DMS79 treated with DMSO at 0.1 percent for 48 hours (cell line): ENCODE measurements at regions not wholly inside any gene's neighbourhood (a gene's known extent, or its start where the extent isn't known, plus 50 kb on each side); places are given as distances from the start of the nearest gene placed in this dataset.
"Not testable (repeated sequence)": the region's sequence is repeated elsewhere in the genome, so short reads cannot be mapped to it uniquely, and the experiment has no call there.

ENCODE experiments used
- DNase-seq: peaks from one replicate; lab custom pipeline; 2025; lab: John Stamatoyannopoulos, UW

DNA sequence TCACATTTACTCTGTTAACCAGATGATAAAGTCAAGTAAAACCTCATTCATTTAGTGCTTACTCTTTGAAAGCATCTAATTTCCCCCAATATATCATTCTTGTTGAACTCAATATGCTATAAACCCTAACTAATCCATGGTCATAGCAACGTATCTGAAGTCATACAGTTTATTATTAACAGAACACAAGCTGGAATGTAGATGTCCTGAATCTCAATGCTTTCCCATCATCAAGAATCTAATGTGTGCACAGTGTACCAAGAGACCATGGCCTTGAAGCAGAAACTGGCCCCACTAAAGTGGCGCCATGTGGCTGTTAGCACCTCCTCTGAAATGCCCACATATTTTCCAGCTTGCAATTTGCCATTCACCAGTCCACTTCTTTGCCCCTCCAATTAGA is 245.8 kb downstream of the SOX9 start:
- no peak for DNase-seq

DNA sequence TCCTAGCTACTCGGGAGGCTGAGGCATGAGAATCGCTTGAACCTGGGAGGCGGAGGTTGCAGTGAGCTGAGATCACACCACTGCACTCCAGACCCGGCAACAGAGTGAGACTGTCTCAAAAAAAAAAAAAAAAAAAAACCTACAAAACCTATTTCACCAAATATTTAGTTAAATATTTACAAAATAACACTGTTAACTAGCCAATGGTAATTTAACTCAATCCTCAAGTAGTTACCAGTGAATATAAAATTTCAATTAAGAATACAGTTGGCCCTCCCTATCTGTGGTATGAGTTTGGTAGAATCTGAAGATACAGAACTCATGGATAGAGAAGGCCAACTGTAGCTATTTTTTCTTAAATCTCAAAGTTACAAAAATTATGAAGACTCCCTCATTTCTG is 247.4 kb downstream of the SOX9 start:
- DNase-seq, result no peak

DNA sequence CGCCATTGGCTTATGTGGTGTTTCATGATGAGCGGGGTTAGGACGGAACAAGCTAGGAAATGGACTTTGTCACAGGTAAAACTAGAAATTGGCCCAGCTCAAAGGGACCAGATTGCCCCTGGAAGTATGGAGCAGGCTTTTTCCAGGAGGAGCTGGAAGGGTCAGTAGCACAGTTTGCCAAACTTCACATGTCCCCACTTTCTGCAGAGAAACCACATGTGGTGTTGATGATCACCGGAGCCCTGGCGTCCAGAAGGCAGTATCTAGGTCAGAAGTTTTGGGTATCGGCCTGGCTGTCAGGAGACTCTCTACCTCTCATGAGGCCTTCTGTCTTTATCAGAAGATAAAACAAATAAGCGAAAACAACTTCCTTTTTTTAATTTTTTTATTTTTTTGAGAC is 248.5 kb downstream of the SOX9 start:
- no peak for DNase-seq

DNA sequence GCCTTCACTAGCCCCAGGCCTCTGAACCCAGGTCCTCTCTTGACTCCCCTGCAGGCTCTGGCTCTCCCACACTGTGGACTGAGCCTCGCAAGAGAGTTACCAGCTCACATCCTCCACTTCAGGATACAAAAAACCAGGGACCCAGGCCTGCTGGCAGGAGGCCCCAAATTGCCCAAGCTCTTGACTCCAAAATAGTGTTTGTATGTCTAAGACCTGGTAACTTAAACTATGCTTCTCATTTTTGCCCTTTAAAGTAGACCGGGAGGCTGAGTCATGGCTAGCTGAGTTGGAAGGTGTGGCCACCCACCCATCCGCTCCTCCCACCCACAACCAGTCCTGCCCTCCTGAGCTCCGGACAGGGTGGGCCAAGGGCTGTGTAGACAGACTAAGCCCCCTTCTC is 250.0 kb downstream of the SOX9 start:
- no peak for DNase-seq

DNA sequence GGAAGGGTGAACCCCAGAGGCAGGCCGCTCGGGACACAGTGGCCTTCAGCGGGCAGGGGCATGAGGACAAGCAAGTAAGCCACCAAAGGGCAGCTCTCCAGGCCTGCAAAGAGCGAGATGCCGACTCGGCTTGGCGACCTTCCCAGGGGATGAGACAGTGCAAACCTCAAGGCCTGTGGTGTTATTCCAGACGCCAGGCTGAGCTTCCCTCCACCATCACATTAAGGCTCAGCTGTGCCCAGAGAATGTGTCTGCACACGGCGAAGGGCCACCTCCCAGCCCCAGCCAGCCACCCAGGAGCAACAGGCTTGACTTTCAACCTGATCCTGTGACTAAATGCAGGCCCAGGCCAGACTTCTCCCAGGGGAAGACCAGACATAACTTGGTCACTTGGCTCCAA is 251.4 kb downstream of the SOX9 start:
- DNase-seq, result no peak

DNA sequence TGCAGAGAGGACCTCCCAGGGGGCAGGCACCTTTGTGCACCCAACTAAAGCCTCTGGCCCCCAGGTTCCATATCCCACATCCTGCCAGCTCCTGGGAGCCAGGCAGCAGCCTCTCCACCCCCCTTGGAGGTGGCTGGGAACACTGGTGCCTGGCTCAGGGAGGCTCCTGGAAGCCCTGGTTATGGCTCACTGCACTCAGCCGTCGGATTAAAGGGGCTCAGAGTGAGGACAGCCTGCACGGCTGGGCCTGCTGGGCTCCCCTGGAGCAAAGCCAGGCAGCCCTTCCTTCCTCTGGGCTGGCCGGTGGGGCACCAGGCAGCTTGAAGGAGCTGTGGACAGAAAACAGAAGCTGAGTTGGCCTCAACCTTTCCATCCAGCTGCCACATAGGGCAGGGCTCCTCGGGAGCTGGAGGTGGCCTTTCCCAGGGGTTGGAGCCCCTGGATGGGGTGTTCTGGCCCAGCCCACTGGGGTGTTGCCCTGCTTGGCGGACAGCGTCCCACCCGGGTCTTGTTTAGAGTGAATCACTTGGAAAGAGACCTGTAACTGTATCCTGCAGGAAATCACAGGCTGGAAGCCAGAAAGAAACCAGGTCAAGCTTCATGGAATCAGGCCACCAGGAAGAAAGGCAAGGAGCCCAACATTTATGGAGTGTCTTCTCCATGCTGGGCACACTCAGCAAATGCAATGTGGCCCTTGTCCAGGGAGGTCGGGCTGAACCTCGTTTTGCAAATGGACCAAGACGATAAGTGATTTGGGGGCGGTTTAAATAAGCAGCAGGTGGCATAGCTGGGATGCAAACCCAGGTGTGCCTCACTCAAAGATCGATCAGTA is 253.3 kb downstream of the SOX9 start:
- DNase-seq, result peak; percentile 5

DNA sequence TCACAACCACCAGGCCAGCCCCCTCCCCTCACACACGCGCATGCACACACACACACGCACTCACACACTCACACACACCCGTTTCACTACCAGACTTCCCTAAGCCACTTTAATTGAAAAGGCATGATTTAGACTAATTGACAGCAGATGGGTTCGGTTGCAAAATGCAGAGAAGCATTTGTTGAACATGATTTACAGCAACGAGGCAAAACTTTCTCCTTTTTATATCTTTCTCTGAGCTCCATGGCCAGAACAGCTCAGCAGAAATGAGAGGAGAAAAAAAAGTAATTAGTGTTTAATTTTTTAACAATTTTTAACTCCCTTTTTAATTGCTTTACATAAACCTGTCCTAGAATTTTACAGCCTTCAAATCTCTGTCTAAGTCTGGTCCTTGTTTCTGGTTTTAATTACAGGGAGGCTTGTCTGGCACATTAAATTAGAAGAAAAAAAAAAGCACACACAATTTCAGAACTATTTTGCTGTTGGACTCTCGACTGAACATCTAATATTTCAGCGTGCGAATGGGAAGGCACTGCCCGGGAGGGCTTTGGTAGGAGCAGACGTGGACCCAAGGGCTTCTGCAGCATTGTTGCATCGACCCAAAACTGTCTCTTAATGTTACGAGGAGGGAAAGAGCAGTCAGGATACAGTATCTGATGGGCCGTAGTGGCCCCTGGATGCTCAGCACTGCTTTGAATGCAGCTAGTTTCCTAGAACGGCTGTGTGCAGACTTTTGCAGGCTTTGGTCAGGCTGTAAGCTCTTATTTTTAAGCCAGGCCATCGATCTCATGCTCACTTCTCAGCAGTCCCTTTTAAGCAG is 255.9 kb downstream of the SOX9 start:
- no peak for DNase-seq

DNA sequence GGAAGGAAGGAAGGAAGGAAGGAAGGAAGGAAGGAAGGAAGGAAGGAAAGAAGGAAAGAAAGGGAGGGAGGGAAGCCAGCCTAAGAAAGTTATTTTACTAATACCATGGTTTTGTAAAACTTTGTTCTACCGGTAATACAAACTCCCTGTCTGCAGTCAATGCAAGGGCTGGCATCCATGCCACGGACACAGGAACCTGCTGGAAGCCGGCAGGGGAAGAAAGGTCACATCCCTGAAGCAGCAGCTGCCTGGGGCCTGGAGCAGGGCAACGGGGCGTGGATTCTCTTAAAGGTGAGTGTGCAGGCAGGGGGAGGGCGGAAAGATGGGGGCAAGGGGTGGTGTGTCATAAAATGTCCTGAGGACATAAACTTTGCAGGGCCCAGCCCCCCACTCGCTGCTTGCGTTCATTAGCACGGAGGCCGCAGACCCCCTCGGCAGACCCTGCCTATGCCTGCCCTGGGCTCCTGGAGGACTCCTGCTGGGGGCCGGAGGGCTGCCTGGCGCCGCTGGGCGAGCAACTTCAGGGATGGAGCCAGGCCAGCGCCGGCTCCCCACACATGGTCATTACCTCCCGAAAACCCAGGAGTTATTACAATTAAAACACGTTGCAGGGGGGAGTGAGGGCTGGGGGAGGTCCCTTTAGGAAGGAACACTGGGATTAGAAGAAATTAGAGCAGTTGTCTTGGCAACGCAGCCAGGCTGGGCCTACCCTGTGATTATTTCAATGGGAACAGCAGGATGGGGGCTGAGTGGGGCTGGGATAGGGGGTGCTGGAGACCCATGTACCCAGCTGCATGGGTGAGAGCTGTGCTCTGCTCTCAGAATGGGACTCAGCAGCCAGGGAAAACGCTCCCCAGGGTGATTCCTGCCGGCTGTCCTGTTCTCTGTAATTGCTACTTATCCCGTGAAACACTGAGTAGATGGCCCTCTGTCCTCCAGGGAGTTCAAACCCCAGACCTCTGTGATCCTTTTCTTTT is 257.9 kb downstream of the SOX9 start:
- no peak for DNase-seq

DNA sequence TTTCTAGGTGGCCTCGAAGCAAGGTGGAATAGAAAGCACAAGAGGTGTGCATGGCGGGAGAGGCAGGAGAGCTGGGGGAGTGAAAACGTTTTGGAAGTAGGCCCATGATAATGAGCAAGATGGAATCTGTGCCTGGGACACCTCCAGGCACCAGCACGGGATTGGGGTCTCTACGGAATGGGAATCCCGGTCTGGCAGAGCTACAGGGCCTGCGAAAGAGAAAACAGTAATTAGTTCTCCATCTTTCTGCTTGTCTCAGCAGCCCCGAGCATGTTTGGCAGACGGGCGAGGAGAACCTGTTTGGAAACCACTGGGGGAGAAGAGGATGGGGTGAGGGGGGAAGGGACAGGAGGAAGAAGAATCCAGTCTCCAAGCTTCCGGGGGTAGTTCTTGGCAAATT is 258.7 kb downstream of the SOX9 start:
- no peak for DNase-seq

DNA sequence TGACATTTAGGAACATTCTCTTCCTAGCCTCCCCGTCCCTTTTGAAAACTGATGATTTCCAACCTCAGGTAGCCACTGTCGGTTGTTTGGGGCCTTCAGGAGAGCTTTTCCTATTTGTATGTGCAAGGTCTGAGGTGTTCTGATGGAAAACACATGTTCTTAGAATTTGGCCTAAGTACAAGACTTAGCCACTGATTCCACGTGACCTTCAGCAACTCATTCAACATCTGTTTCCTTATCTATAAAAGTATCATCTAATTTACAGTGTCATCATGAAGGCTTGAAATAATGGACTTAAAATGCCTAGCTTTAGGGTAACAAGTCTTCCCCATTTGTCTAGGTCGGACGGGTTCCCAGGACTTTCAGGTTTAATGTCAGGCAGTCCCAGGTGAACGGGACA is 259.3 kb downstream of the SOX9 start:
- no peak for DNase-seq

DNA sequence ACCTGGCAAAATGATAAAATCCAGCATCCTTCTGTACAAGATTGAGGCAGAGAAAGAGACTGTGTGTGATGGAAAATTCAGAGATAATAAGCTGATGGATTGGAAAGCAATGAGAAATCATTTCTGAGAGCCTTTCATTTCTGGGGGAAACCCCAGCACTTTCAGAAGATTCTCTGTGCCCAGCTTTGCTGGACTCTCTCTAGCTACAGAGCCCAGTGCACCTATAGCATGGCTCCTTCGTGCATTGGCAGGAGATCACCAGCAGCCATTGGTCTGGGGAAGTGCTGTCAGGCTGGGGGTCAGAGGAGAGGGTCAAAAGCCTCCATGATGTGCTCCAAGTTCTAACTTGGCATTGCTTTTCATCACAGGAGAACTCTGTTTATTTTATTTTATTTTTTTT is 259.9 kb downstream of the SOX9 start:
- DNase-seq, result no peak

DNA sequence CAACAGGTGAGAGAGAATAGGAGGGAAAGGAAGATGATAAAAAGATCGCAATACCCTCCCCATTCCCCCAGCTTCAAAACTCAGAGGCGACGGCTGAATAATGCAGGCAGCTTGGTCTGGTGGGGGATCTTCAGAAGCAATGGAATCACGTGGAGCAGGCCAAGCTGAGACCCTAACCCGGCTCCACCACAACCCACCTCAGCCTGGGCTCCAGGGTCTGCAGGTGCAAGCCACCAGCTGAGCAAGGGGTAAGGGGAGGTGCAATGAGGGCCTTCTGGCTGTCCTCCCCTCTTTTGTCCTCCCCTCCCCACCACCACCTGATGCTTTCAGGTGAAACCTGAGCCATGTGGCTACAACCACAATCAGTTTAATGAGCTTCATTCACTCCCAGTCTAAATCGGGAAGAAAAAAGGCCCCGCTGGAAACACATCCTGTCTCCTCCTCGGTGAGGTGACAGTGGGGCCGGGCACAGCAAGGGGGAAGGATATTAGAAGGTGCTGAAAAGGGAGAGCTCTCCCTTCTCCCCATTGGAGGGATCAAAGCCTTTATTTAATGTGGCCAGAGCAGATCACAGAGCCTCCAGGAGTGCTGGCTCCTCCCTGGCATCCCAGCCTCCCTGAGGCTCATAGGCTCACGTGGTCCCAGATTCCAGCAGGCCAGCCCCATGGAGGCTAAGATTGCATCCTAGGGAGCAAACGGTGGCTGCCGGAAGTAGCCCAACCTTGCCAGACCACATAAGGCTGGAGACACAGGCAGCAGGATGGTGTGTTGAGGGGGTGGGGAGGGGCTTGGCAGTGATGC is 261.0 kb downstream of the SOX9 start:
- DNase-seq, result peak; percentile 13

DNA sequence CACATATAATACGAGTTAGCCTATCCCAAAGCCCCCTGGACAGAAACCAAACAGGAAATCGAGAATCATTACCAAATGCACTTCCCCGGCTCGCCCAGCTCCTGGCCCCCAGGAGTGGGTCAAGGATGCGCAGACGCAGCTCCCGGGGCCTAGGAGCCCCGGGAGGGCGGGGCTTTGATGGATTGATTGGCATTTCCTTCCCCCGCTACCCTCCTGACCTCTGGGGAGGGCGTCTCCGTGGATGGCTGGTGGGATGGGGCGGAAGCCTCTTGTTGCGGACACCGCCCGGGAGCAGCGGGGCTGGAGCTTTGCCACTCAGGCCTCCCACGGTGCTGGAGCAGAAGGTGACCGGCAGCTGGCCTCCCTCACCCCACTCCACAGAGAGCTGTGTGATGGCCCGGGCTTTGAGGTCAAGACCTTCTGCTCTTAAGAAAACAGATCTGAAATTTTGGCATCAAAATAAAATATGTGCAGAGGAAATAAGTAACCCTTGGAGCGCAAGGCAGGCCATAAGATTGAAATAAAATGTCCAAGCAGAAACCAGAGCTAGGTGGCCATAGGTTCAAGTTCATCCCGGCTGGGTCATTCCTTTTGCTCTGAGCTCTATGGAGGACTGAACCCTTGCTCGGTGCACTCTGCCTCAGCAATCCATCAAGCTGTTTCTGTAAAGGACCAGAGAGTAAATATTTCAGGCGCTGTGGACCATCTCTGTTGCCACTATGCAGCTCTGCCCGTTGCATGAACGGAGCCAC is 262.3 kb downstream of the SOX9 start:
- no peak for DNase-seq

DNA sequence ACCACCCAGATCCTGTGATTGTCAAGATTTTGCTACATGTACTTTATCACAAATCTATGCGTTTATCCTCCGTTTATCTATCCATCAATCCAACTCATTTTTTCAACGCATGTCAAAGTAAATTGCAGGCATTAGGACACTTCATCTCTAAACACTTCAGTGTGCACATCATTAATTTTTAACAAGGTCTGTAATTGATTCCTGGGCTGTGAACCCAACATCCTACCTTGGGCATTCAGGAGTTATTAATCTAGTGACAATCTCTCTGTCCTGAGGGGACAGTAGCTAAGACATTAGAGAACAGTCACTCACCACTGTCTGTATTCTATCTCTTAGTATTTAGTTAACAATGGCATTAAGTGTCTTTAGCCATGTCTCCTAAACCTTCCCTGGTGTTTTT is 264.7 kb downstream of the SOX9 start:
- DNase-seq, result no peak

DNA sequence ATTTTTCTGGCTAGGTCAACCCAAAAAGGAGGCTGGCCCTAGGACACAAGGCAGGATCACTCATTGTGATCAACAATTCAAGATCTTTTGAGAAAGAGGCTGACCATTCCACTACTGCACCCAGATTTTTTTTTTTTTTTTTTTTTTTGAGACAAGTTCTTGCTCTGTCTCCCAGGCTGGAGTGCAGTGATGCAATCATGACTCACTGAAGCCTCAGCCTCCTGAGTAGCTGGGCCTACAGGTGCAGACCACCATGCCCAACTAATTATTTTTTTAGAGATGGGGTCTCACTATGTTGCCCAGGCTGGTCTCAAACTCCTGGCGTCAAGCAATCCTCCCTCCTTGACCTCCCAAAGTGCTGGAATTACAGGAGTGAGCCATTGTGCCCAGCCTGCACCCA is 265.4 kb downstream of the SOX9 start:
- DNase-seq, result not testable (repeated sequence)

DNA sequence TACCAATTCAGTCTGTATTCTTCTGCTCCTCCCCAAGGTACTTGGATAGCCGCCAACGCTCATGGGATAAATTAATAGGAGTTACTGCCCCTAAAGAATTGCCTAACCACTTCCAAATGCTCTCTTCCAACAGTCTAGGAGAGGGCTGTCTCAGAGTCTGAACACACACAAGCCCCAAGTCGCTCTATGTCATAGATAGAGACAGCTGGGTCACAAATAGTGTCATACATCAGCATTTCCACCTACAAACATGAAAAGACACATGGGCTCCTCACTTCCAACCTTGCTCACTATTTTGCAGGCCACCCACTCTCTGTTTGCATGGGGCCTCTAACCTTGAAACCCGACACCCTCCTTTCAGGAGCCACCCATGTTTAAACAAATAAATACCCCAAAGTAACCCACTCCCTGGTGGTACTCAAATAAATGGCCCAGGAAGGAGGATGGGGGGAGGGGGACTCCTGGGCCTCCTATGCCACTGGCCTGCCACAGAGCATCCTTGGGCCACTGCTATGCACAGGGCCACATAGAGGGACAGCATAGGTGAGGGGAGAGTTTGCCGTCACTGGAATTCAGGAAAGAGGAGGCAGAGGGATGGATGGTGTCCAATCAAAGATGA is 265.9 kb downstream of the SOX9 start:
- peak; percentile 43 for DNase-seq

DNA sequence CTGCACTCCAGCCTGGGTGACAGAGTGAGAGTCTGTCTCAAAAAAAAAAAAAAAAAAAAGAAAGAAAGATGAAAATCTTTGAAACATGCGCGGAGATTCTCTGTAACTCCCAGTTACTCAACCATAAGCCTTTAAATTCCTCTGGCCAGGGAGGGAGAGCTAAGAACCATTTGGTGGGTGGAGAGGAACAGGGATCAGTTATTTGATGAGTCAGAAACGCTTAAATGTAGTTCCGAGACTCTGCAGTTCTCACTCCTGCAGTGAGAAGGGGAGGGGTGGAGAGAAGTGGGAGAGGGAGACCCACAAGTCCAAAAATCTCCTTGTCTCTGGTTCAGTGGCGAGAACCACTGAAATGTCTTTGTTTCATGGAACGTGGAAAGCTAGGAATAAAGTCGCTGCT is 266.7 kb downstream of the SOX9 start:
- DNase-seq, result no peak

DNA sequence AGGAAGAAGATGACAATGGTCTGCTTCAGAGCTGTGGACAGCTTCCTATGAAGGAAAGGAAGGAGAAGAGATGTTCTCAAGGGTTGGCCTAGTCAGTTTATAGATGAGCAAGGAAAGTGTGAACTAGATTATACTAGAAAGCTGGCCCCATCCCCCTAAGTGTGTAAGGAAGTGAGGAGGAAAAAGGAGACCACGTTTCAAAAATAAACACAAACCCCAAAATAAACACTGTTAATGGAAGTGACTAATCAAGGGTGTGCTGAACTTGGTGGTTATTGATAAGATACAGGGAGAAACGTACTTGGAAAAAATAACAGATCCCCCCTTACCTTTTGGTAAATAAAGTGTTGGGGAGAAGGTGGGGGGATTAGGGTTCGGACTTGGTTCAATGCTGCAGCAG is 267.1 kb downstream of the SOX9 start:
- DNase-seq, result no peak

DNA sequence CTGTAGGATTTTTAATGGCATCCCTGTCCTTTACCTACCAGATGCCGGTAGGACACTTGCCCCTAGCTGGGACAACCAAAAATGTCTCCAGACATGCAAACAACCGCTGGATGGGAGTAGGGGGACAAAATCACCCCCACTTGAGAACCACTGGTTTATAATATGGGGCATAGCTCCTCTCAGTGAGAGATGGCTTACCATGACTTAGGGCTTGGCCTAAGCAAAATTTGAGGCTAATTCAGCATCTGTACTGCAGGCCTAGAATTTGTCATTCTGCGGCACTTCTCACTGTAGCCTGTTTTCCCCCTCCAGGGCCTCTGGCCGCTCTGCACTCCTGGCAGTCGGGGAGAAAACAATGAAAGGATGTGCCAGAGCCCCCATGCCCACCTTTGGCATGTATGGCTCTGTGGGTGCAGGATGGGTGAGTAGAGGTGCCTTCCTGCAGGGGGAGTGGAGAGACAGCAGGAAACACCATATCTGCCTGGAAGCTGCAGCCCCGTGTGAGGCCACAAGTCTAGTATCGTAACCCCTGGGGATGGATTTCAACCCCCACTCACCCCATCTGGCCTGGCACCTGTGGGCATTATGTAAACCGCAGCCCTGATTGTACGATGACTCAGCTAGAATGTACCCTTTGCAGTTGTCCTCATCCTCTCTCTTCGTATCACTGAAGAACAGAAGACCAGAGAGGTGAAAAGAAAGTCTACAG is 268.1 kb downstream of the SOX9 start:
- DNase-seq, result no peak
